Pancreas (tissue), 10 donors: ENCODE measurements at regions not wholly inside any gene's neighbourhood (a gene's known extent, or its start where the extent isn't known, plus 50 kb on each side); places are given as distances from the start of the nearest gene placed in this dataset.
A peak's percentile ranks its signal among the peaks of the same experiment; 100 is the strongest.

Experiments used
- ATAC-seq, 4 donors: fragments of 200-7000 bp; cut with Tn5 transposase; one replicate each; pipeline versions ENCODE4 v1.8.0 to v1.9.1; 2020; ENCODE audit warnings: mild to moderate bottlenecking in 4 of 4, moderate library complexity in 4 of 4
- DNase-seq, 6 donors: peaks; one replicate each; pipeline ENCODE4 v3.0.0-alpha.2; 2020
- FAIRE-seq: peaks from 2 replicates; lab custom pipeline; 2012; peaks lifted over from hg19 to GRCh38; lab: Jason Lieb, UNC
- H3K27ac ChIP-seq, 4 donors: fragments of 200-600 bp; sonication (generic); 1 replicate in 3 of 4; 2 replicates in 1 of 4; pipeline versions ENCODE4 v1.5.0 to v1.8.0; 2020
- H3K27me3 ChIP-seq, 4 donors: fragments of 200-600 bp; one replicate each; pipeline ENCODE4 v1.8.0; 2021
- H3K36me3 ChIP-seq, 3 donors: fragments of 200-600 bp; sonication (generic) in 1 of 3; one replicate each; pipeline versions ENCODE4 v1.5.0 to v1.8.0; 2020 to 2021
- H3K4me1 ChIP-seq, 3 donors: fragments of 200-600 bp; one replicate each; pipeline ENCODE4 v1.8.0; 2021
- H3K4me3 ChIP-seq, 4 donors: fragments of 200-600 bp; sonication (generic) in 2 of 4; one replicate each; pipeline versions ENCODE4 v1.5.0 to v1.8.0; 2020 to 2021
- H3K9me3 ChIP-seq, 4 donors: fragments of 200-600 bp; one replicate each; pipeline ENCODE4 v1.8.0; 2021
- WGBS, 2 donors: extraction: QIAGEN DNeasy Blood & Tissue Kit; methylation state at CpG; one replicate each; pipeline ENCODE4 v1.1.7; 2013; 5-methylcytosine and 5-hydroxymethylcytosine counted together
- intact Hi-C, 3 donors: fragments of 100-400 bp; cut with DNase I; formaldehyde crosslinking; loops; one replicate each; pipeline versions ENCODE4 v1.11.1 to v1.14.2; 2022
- TF ChIP-seq, protein P1 (sequence below), 4 donors: fragments of 200-600 bp; sonication (generic) in 3 of 4; IDR thresholded peaks; one replicate each; pipeline versions ENCODE4 v1.5.0 to v1.8.0; 2021; ENCODE audit warnings: antibody characterized with exemption in 4 of 4
- donor health status: healthy with polysubstance abuse.
- donor health status: DM: no; HTN: no; CAD: no; lungs with moderate emphysema.
- donor health status: DM: no; HTN: no; CAD: no.
- donor health status: control.
- donor health status: control.
- donor health status: Bipolar disorder and iron deficiency.
- donor health status: DM: yes; HTN: yes; CAD: no.
- donor health status: DM: no; HTN: no; CAD: no.
- donor health status: DM: no; HTN: no; CAD: no.
- donor health status: DM: yes; HTN: yes; CAD: no.

DNA sequence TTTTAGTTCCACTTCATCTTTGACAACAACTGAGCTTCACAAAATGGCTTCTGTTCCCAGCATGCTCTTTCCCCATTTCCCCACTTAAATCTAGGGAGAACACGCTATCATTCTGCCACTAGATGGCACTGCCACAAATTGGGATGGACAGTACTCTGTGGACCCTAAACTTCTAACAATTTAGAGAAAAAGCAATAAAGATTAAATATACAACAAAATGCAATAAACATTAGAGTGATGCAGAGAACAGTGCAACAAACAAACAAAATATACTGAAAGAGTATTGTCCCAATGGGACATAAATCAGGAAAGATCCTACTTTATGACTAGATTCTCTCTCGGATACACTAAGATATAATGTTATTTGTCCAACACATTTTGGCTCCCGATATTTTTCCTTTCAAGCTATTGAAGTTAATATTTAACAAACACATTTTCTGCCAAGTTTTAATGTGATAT lies 169.7 kb upstream of the TMCO5A start:
- Histone ChIP-seq H3K4me3 (no peak overlapping the region), H3K9me3 (no peaks in the 10 kb centered on the region), H3K27ac (peak overlapping the region in 1 of 4 donors; percentile 9), H3K4me1 (peaks cover 7 to 14% (median 9%) of the 10 kb centered on the region in 3 donors), H3K36me3 (no peaks in the 10 kb centered on the region), H3K27me3 (no peaks in the 10 kb centered on the region)
- intact Hi-C loops, result no loop called here
- WGBS, 2 donors, result 7 to 10% methylated on average over 3 of the region's 3 CpGs
- FAIRE-seq, result peak; percentile 82
- peak in 3 of 6 donors; percentile 14 to 33 (median 31) for DNase-seq
- ATAC-seq, result peak; percentile 86 to 90 (median 89)
- TF ChIP-seq, protein P1, sequence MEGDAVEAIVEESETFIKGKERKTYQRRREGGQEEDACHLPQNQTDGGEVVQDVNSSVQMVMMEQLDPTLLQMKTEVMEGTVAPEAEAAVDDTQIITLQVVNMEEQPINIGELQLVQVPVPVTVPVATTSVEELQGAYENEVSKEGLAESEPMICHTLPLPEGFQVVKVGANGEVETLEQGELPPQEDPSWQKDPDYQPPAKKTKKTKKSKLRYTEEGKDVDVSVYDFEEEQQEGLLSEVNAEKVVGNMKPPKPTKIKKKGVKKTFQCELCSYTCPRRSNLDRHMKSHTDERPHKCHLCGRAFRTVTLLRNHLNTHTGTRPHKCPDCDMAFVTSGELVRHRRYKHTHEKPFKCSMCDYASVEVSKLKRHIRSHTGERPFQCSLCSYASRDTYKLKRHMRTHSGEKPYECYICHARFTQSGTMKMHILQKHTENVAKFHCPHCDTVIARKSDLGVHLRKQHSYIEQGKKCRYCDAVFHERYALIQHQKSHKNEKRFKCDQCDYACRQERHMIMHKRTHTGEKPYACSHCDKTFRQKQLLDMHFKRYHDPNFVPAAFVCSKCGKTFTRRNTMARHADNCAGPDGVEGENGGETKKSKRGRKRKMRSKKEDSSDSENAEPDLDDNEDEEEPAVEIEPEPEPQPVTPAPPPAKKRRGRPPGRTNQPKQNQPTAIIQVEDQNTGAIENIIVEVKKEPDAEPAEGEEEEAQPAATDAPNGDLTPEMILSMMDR (IDR thresholded peaks at IDR 0.05), result peak; percentile 31 to 50 (median 40)

DNA sequence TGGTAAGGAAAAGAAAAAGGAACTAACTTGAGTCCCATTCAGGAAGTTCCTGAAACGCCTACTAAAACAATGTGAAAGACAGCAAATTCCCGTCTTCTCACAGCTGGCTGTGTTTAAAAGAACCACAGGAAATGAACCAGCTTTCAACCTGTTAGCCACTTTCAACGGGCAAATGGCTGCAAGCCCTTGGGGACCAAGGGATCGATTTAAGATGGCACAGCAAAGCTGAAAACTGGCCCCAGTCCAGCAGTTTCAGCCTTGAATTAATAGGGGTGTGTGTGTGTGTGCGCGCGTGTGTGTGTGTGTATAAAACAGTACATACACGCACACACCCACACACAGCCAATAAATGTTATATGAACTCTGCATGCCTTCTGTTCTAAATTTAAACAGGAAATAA lies 168.7 kb upstream of the TMCO5A start:
- ATAC-seq (peak in 1 of 4 donors; percentile 40), DNase-seq (peak in 3 of 6 donors; percentile 5 to 30 (median 11)), FAIRE-seq (no peak)
- Histone ChIP-seq H3K9me3 (no peaks in the 10 kb centered on the region), H3K4me1 (peaks cover 7 to 14% (median 9%) of the 10 kb centered on the region in 3 donors), H3K4me3 (no peak overlapping the region), H3K36me3 (no peaks in the 10 kb centered on the region), H3K27me3 (no peaks in the 10 kb centered on the region), H3K27ac (no peak overlapping the region)
- intact Hi-C loops, result no loop called here
- TF ChIP-seq, protein P1 (IDR thresholded peaks at IDR 0.05), result no peak
- 62 to 64% methylated on average over 8 of the region's 8 CpGs for WGBS, 2 donors

DNA sequence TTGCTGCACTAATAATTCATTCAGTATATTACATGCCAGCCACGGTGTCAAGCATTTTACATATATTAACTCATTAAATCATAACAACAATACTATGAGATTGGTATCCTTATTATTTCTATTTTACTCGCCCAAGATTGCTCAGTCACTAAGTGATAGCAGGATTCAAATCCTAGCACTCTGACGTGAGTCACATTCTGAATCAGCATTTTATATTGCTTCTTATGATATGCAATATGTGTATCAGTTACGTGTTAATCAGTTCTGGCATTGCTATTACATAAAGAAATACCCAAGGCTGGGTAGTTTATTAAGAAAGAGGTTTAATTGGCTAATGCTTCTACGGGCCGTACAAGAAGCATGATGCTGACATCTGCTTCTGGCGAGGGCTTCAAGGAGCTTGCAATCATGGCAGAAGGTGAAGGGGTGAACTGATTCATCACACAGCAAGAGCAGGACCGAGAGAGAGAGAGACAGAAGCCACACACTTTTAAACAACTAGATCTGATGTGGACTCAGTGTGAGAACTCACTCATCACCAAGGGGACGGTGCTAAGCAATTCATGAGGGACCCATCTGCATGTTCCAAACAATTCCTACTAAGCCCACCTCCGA lies 166.5 kb upstream of the TMCO5A start:
- no peaks in the 10 kb centered on the region for H3K9me3 ChIP-seq
- H3K27ac ChIP-seq, result no peak overlapping the region
- no peak for ATAC-seq
- no peak overlapping the region for H3K4me3 ChIP-seq
- TF ChIP-seq, protein P1 (IDR thresholded peaks at IDR 0.05), result no peak
- DNase-seq, result no peak
- WGBS, 2 donors, result 74 to 79% methylated on average over 10 of the region's 10 CpGs
- intact Hi-C loops, result no loop called here
- peaks cover 7 to 14% (median 9%) of the 10 kb centered on the region in 3 donors for H3K4me1 ChIP-seq
- H3K27me3 ChIP-seq, result no peaks in the 10 kb centered on the region
- H3K36me3 ChIP-seq, result no peaks in the 10 kb centered on the region
- FAIRE-seq, result no peak

DNA sequence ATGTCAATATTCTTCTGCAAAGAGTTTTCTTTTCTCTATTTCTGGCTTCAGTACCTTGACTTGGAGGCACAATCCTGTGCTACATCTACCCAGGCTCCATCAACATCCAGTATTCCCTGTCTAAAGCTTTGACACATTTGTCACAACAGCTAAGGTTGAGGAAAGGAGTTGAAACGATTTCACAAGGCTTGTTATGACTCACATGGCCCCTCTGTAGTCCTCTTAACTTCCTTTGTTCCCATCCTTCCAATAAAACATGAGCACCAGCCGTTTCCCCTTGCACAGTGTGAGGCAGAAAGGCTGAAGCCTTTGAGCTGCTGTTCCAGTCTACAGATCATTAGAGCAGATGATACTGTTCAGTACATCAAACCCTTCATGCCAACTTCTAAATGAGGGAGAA lies 163.0 kb upstream of the TMCO5A start:
- intact Hi-C loops, result no loop called here
- Histone ChIP-seq H3K9me3 (no peaks in the 10 kb centered on the region), H3K4me1 (no peaks in the 10 kb centered on the region), H3K36me3 (no peaks in the 10 kb centered on the region), H3K27me3 (no peaks in the 10 kb centered on the region), H3K27ac (no peak overlapping the region), H3K4me3 (no peak overlapping the region)
- no peak for DNase-seq
- FAIRE-seq, result no peak
- TF ChIP-seq, protein P1 (IDR thresholded peaks at IDR 0.05), result no peak
- ATAC-seq, result no peak
- WGBS, 2 donors, result 29 to 32% methylated on average over 2 of the region's 2 CpGs
